ENCODE measurements at regions not wholly inside any gene's neighbourhood (a gene's known extent, or its start where the extent isn't known, plus 50 kb on each side); places are given as distances from the start of the nearest gene placed in this dataset.

GRCh38 chr12:93970900-93971688 lies 177.3 kb upstream of the PLXNC1 start:
- no peak overlapping the region for H2AFZ ChIP-seq (ENCODE audit: low read length)
- TF ChIP-seq CTCF (conservative IDR thresholded peaks at IDR 0.05; ENCODE audit: low read length): no peak
- TF ChIP-seq EZH2phosphoT487 (IDR thresholded peaks at IDR 0.05; ENCODE audit: borderline replicate concordance): no peak

GRCh38 chr12:93972411-93973208 lies 175.8 kb upstream of the PLXNC1 start:
- Histone ChIP-seq H3F3A (ENCODE audit: low read depth) (no peaks in the 10 kb centered on the region), H3K79me2 (ENCODE audit: insufficient read depth, low read length) (no peaks in the 10 kb centered on the region), H3K4me1 (ENCODE audit: insufficient read depth, low read length, poor library complexity, severe bottlenecking) (peaks cover 15% of the 10 kb centered on the region), H2AFZ (ENCODE audit: low read length) (no peak overlapping the region), H3K4me2 (ENCODE audit: low read depth, low read length, poor library complexity, severe bottlenecking) (no peak overlapping the region), H4K20me1 (ENCODE audit: insufficient read depth, low read length, poor library complexity, severe bottlenecking) (no peaks in the 10 kb centered on the region), H3K4me3 (ENCODE audit: low read length, poor library complexity, severe bottlenecking) (no peak overlapping the region), H3K27me3 (ENCODE audit: insufficient read depth, low read length, poor library complexity, severe bottlenecking) (no peaks in the 10 kb centered on the region), H3K36me3 (ENCODE audit: insufficient read depth, low read length) (no peaks in the 10 kb centered on the region), H3K9me3 (ENCODE audit: insufficient read depth, low read depth, low read length) (no peaks in the 10 kb centered on the region), H3K9me2 (replicated peaks; ENCODE audit: low read depth, low read length) (no peaks in the 10 kb centered on the region), H3K9ac (ENCODE audit: low read depth, low read length, poor library complexity, severe bottlenecking) (no peak overlapping the region)
- no peak for TF ChIP-seq EZH2phosphoT487 (IDR thresholded peaks at IDR 0.05; ENCODE audit: borderline replicate concordance)
- TF ChIP-seq CTCF (conservative IDR thresholded peaks at IDR 0.05; ENCODE audit: low read length): no peak

More at GRCh38 chr12:93970900-93971688, 177.3 kb upstream of the PLXNC1 start:
- H3K4me3 ChIP-seq (ENCODE audit: low read length, poor library complexity, severe bottlenecking): no peak overlapping the region
- no peaks in the 10 kb centered on the region for H3K27me3 ChIP-seq (ENCODE audit: insufficient read depth, low read length, poor library complexity, severe bottlenecking)
- peaks cover 15% of the 10 kb centered on the region for H3K4me1 ChIP-seq (ENCODE audit: insufficient read depth, low read length, poor library complexity, severe bottlenecking)
- no peaks in the 10 kb centered on the region for H3F3A ChIP-seq (ENCODE audit: low read depth)
- no peaks in the 10 kb centered on the region for H4K20me1 ChIP-seq (ENCODE audit: insufficient read depth, low read length, poor library complexity, severe bottlenecking)
- H3K36me3 ChIP-seq (ENCODE audit: insufficient read depth, low read length): no peaks in the 10 kb centered on the region
- no peaks in the 10 kb centered on the region for H3K9me2 ChIP-seq (replicated peaks; ENCODE audit: low read depth, low read length)
- H3K79me2 ChIP-seq (ENCODE audit: insufficient read depth, low read length): no peaks in the 10 kb centered on the region
- H3K9me3 ChIP-seq (ENCODE audit: insufficient read depth, low read depth, low read length): no peaks in the 10 kb centered on the region
- no peak overlapping the region for H3K9ac ChIP-seq (ENCODE audit: low read depth, low read length, poor library complexity, severe bottlenecking)
- no peak overlapping the region for H3K4me2 ChIP-seq (ENCODE audit: low read depth, low read length, poor library complexity, severe bottlenecking)

- no peaks in the 10 kb centered on the region for H4K20me1 ChIP-seq (ENCODE audit: insufficient read depth, low read length, poor library complexity, severe bottlenecking)
- no peak overlapping the region for H3K4me2 ChIP-seq (ENCODE audit: low read depth, low read length, poor library complexity, severe bottlenecking)
- H3K4me3 ChIP-seq (ENCODE audit: low read length, poor library complexity, severe bottlenecking): no peak overlapping the region
- H3K36me3 ChIP-seq (ENCODE audit: insufficient read depth, low read length): no peaks in the 10 kb centered on the region
- no peak overlapping the region for H3K9ac ChIP-seq (ENCODE audit: low read depth, low read length, poor library complexity, severe bottlenecking)
- no peaks in the 10 kb centered on the region for H3F3A ChIP-seq (ENCODE audit: low read depth)
- no peaks in the 10 kb centered on the region for H3K9me3 ChIP-seq (ENCODE audit: insufficient read depth, low read depth, low read length)
- H3K27me3 ChIP-seq (ENCODE audit: insufficient read depth, low read length, poor library complexity, severe bottlenecking): no peaks in the 10 kb centered on the region
- TF ChIP-seq CTCF (conservative IDR thresholded peaks at IDR 0.05; ENCODE audit: low read length) (no peak), EZH2phosphoT487 (IDR thresholded peaks at IDR 0.05; ENCODE audit: borderline replicate concordance) (no peak)
- H2AFZ ChIP-seq (ENCODE audit: low read length): no peak overlapping the region
- H3K4me1 ChIP-seq (ENCODE audit: insufficient read depth, low read length, poor library complexity, severe bottlenecking): peaks cover 5% of the 10 kb centered on the region
- no peaks in the 10 kb centered on the region for H3K9me2 ChIP-seq (replicated peaks; ENCODE audit: low read depth, low read length)
- no peaks in the 10 kb centered on the region for H3K79me2 ChIP-seq (ENCODE audit: insufficient read depth, low read length)
These were observed 174.1 kb upstream of the PLXNC1 start for GRCh38 chr12:93974252-93974651.

Data from Loucy (cell line).